Cardiac muscle cell (in vitro differentiated cells and primary cell): ENCODE measurements at regions not wholly inside any gene's neighbourhood (a gene's known extent, or its start where the extent isn't known, plus 50 kb on each side); places are given as distances from the start of the nearest gene placed in this dataset.
A peak's percentile ranks its signal among the peaks of the same experiment; 100 is the strongest.

ENCODE experiments used
- DNase-seq, 2 donors: peaks; one replicate each; pipeline versions ENCODE4 v3.0.0 to v3.0.0-alpha.2; 2010 to 2017; ENCODE audit warnings: low read depth in 1 of 2, low spot score in 1 of 2
- H3K27ac ChIP-seq: fragments of 200-600 bp; sonication (generic); 2 replicates; pipeline ENCODE4 v1.5.1; 2016
- H3K27me3 ChIP-seq: fragments of 200-600 bp; sonication (generic); 2 replicates; pipeline ENCODE4 v1.6.0; 2016; ENCODE audit warnings: control low read depth
- H3K36me3 ChIP-seq: fragments of 200-600 bp; sonication (generic); 2 replicates; pipeline ENCODE4 v1.5.1; 2016; ENCODE audit warnings: control low read depth
- H3K4me1 ChIP-seq: fragments of 200-600 bp; sonication (generic); 2 replicates; pipeline ENCODE4 v1.8.1; 2017; ENCODE audit warnings: low read depth, mild to moderate bottlenecking, mixed run types
- H3K4me3 ChIP-seq: fragments of 200-600 bp; sonication (generic); 2 replicates; pipeline ENCODE4 v1.5.1; 2016; ENCODE audit warnings: mild to moderate bottlenecking
- H3K9me3 ChIP-seq: fragments of 200-600 bp; sonication (generic); 2 replicates; pipeline ENCODE4 v1.5.1; 2017; ENCODE audit warnings: low read depth, mild to moderate bottlenecking, control low read depth
- CTCF ChIP-seq: IDR thresholded peaks from 2 replicates; pipeline ENCODE4 v1.5.1; 2012; ENCODE audit warnings: low read depth, mild to moderate bottlenecking, low read length

GRCh38 chr19:32266460-32266859 lies 79.0 kb upstream of the ZNF507 start:
- Histone ChIP-seq H3K4me1 (no peaks in the 10 kb centered on the region), H3K4me3 (no peak overlapping the region), H3K27ac (no peak overlapping the region), H3K9me3 (no peaks in the 10 kb centered on the region), H3K27me3 (peaks cover 19% of the 10 kb centered on the region), H3K36me3 (no peaks in the 10 kb centered on the region)
- TF ChIP-seq CTCF, result no peak
- no peak for DNase-seq

GRCh38 chr19:32268381-32268780 lies 77.0 kb upstream of the ZNF507 start:
- Histone ChIP-seq H3K4me1 (no peaks in the 10 kb centered on the region), H3K9me3 (no peaks in the 10 kb centered on the region), H3K27ac (no peak overlapping the region), H3K4me3 (no peak overlapping the region), H3K27me3 (peaks cover 23% of the 10 kb centered on the region), H3K36me3 (no peaks in the 10 kb centered on the region)
- DNase-seq, result no peak
- no peak for TF ChIP-seq CTCF

DNA sequence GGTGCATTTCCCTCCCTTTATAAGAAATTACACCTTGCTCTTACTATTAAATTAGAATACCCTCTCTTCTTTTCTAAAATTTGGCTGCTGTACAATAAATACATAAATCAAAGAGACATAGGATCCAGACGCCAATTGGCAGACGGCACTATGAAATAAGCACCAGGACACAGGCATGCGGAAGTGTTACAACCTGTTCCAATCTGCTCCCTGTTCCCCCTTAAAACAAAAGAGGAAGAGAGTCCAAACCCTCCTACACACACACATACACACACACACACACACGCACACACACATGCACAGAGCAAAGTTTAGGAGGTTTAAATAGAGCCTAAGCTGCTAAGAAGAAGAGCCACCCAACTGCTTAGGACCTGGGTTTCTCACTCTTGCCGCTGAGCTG lies 75.6 kb upstream of the ZNF507 start:
- TF ChIP-seq CTCF, result no peak
- no peaks in the 10 kb centered on the region for H3K4me1 ChIP-seq
- no peak for DNase-seq
- H3K27me3 ChIP-seq, result peaks cover 15% of the 10 kb centered on the region
- H3K9me3 ChIP-seq, result no peaks in the 10 kb centered on the region
- H3K27ac ChIP-seq, result no peak overlapping the region
- H3K36me3 ChIP-seq, result no peaks in the 10 kb centered on the region
- H3K4me3 ChIP-seq, result no peak overlapping the region

GRCh38 chr19:32273483-32273882 lies 71.9 kb upstream of the ZNF507 start:
- Histone ChIP-seq H3K27me3 (peaks cover 3% of the 10 kb centered on the region), H3K27ac (no peak overlapping the region), H3K4me3 (no peak overlapping the region), H3K36me3 (no peaks in the 10 kb centered on the region), H3K4me1 (no peaks in the 10 kb centered on the region), H3K9me3 (no peaks in the 10 kb centered on the region)
- DNase-seq, result no peak
- TF ChIP-seq CTCF, result no peak

- Histone ChIP-seq H3K9me3 (no peaks in the 10 kb centered on the region), H3K27me3 (peaks cover 8% of the 10 kb centered on the region), H3K36me3 (no peaks in the 10 kb centered on the region), H3K27ac (no peak overlapping the region), H3K4me3 (no peak overlapping the region), H3K4me1 (no peaks in the 10 kb centered on the region)
- peak in 1 of 2 donors; percentile 40 for DNase-seq
- TF ChIP-seq CTCF, result no peak
These were observed 58.3 kb upstream of the ZNF507 start for GRCh38 chr19:32287086-32287485.

- Histone ChIP-seq H3K9me3 (no peaks in the 10 kb centered on the region), H3K4me1 (no peaks in the 10 kb centered on the region), H3K4me3 (no peak overlapping the region), H3K27me3 (peaks cover 8% of the 10 kb centered on the region), H3K27ac (no peak overlapping the region), H3K36me3 (no peaks in the 10 kb centered on the region)
- peak; percentile 70 to 91 for DNase-seq
- peak; percentile 70 for TF ChIP-seq CTCF
These were observed 57.6 kb upstream of the ZNF507 start for GRCh38 chr19:32287811-32288227.
